GM10266 (cell line): ENCODE measurements at regions not wholly inside any gene's neighbourhood (a gene's known extent, or its start where the extent isn't known, plus 50 kb on each side); places are given as distances from the start of the nearest gene placed in this dataset.
"Not testable (repeated sequence)": the region's sequence is repeated elsewhere in the genome, so short reads cannot be mapped to it uniquely, and the experiment has no call there.

Experiments used
- DNase-seq: peaks from one replicate; pipeline ENCODE4 v3.0.0; 2012; ENCODE audit errors: extremely low spot score
- TF ChIP-seq, protein P1 (sequence below): IDR thresholded peaks from 2 replicates; pipeline ENCODE4 v1.5.1; 2012; ENCODE audit warnings: mild to moderate bottlenecking, low read depth; ENCODE audit not compliant: control insufficient read depth, insufficient read depth; ENCODE audit errors: missing control alignments

- TF ChIP-seq, protein P1, sequence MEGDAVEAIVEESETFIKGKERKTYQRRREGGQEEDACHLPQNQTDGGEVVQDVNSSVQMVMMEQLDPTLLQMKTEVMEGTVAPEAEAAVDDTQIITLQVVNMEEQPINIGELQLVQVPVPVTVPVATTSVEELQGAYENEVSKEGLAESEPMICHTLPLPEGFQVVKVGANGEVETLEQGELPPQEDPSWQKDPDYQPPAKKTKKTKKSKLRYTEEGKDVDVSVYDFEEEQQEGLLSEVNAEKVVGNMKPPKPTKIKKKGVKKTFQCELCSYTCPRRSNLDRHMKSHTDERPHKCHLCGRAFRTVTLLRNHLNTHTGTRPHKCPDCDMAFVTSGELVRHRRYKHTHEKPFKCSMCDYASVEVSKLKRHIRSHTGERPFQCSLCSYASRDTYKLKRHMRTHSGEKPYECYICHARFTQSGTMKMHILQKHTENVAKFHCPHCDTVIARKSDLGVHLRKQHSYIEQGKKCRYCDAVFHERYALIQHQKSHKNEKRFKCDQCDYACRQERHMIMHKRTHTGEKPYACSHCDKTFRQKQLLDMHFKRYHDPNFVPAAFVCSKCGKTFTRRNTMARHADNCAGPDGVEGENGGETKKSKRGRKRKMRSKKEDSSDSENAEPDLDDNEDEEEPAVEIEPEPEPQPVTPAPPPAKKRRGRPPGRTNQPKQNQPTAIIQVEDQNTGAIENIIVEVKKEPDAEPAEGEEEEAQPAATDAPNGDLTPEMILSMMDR = no peak
Measured at GRCh38 chr2:33707312-33707711, 108.2 kb upstream of the FAM98A start.

DNA sequence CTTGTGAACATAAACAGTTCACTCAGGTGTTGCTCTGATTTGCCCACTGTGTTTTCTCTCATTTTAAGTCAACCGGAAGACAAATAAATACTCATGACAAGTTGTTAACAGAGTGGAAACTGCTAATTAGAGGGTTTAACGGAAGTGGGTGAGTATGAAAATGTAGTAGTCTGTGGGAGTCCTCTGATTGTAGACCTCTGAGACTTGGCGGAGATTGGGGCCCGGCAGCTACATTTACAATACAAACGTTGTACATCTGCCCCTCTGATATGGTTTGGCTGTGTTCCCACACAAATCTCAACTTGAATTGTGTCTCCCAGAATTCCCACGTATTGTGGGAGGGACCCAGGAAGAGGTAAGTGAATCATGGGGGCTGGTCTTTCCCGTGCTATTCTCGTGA, 107.3 kb upstream of the FAM98A start:
- no peak for DNase-seq
- TF ChIP-seq, protein P1 = no peak

More at GRCh38 chr2:33707312-33707711, 108.2 kb upstream of the FAM98A start:
- DNase-seq = no peak

DNA sequence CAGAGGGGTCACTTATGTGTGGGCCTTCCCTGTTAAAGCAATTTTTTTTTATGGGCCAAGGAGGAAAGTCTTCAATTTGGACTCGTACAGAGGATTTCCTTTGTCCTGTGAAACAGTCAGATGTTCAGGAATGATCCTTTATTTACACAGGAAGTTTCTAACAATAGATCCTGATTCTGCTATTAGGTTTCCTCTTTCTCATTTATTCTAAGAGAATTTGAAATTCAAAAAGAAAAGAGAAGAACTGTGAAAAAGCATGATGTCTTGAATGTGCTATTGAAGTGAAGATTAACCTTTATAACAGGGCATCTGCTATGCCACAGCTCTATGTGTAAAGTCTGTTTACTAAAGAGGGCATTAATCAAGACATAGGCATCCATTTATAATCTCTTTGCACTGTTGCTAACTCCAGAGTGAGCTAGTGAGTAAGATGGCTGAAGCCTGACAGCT, 105.3 kb upstream of the FAM98A start:
- no peak for DNase-seq
- TF ChIP-seq, protein P1 = no peak

GRCh38 chr2:33696234-33696633, 97.1 kb upstream of the FAM98A start:
- no peak for DNase-seq
- TF ChIP-seq, protein P1 = no peak

DNA sequence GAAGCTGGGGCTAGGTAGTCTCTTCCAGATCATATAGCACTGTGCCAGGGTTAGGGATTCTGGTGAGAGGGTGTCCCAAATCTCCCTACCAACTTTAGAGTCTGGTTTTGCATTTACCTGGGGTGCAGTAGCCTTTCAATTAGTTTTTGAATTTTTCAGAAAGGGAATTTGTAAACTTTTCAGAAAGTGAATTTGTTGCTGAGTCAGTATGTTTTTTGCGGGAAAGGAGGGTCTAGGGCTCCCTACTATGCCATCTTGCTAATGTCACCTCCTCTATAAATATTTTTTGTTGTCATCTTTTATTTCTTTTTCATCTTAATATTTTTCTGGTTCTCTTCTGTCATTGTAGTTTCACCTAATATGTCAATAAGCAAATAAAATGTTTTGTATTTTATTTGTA, 95.8 kb upstream of the FAM98A start:
- no peak for DNase-seq
- TF ChIP-seq, protein P1 = no peak

DNA sequence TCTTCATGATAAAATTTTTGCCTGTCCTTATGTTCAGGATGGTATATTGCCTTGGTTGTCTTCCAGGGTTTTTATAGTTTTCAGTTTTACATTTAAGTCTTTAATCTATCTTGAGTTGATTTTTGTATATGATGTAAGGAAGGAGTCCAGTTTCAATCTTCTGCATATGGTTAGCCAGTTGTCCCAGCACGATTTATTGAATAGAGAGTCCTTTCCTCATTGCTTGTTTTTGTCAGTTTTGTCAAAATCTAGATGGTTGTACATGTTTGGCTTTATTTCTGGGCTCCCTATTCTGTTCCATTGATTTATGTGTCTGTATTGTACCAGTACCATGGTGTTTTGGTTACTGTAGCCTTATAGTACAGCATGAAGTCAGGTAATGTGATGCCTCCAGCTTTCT, 91.6 kb upstream of the FAM98A start:
- DNase-seq = not testable (repeated sequence)

DNA sequence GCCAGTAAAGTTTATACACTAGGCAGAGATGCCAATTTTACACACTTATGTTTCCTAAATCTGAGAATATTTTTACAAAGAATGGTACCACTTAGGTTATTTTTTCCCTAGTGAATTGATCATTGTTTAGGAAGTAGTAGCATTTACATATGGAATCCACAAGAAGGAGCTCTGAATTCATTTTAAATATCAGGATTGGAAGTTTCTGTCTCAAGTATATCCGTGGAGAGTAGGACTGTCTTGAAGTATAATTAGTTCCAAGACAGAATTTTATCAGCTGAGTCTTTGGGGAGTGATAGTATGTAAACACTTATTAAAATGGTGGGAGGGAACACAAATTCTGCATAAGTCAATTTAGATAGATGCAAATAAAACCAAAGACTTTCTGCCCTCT, 82.3 kb upstream of the FAM98A start:
- TF ChIP-seq, protein P1 = no peak
- no peak for DNase-seq

DNA sequence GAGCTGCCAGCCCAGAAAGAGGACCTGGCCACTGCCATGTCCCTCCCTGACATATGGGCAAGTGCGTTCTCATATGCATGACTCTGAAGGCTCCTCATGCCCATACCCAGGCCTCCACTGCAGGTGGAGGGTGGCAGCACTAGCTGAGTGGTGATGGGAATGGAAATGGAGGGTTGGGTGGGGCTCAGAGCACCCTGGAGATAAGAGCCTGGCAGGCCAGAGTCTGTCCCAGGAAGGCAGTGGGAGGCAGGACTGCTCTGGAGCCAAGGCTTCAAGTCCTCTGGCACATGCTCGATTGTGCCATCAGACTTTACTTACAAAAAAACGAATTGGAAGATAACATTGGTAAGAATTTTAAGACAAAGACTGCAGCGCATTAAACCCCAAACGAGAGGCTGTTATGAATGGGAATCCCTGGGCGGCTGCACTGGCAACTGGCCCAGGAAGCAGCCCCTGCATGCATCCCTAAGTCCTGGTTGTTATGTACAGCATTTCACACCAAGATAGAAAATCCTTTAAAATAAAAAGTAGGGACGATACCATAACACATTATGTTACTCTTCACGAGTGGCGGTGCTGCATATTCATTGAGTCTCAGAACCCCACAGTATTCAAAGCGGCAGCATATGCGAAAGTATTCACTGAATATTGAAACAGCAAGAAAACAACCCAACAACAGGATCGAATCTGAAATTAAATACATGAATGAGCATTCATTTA, 81.7 kb upstream of the FAM98A start:
- TF ChIP-seq, protein P1 = no peak
- DNase-seq = no peak
